HEK293 (cell line): ENCODE measurements at regions not wholly inside any gene's neighbourhood (a gene's known extent, or its start where the extent isn't known, plus 50 kb on each side); places are given as distances from the start of the nearest gene placed in this dataset.

Source experiments
- CTCF ChIA-PET: fragments of 350-600 bp; formaldehyde crosslinking; extraction: SDS; loops from one replicate; lab custom pipeline; 2021; ENCODE audit warnings: antibody characterized with exemption; lab: Yijun Ruan, JAX
- POLR2A ChIA-PET: fragments of 300-600 bp; formaldehyde crosslinking; extraction: SDS; loops from one replicate; lab custom pipeline; 2020; ENCODE audit warnings: antibody characterized with exemption, inconsistent platforms; lab: Yijun Ruan, JAX
- H3K27ac ChIP-seq: fragments of 200-500 bp; sonication (Bioruptor generic); 2 replicates; pipeline ENCODE4 v1.5.1; 2014; ENCODE audit warnings: low read depth, low read length, control low read depth, inconsistent platforms; ENCODE audit errors: extremely low read depth
- H3K36me3 ChIP-seq, 2 experiments: fragments of 200-500 bp in 1 of 2; sonication (Bioruptor generic) in 1 of 2; 1 replicate in 1 of 2; 2 replicates in 1 of 2; pipeline ENCODE4 v1.5.1; 2014 to 2017; ENCODE audit warnings: inconsistent platforms in 2 of 2, low read length in 2 of 2; ENCODE audit not compliant: control insufficient read depth in 2 of 2, insufficient read depth in 1 of 2
- H3K4me1 ChIP-seq: fragments of 200-500 bp; sonication (Bioruptor generic); 2 replicates; pipeline ENCODE4 v1.5.1; 2014; ENCODE audit warnings: mild to moderate bottlenecking, low read length, inconsistent platforms; ENCODE audit not compliant: control insufficient read depth, insufficient read depth
- H3K4me3 ChIP-seq: 2 replicates; pipeline ENCODE4 v1.5.1; 2011; ENCODE audit warnings: low read depth, mild to moderate bottlenecking, control low read depth, low read length, moderate library complexity
- H3K9me3 ChIP-seq: fragments of 200-500 bp; sonication (Bioruptor generic); 2 replicates; pipeline ENCODE4 v1.5.1; 2014; ENCODE audit warnings: low read depth, low read length, inconsistent platforms; ENCODE audit not compliant: control insufficient read depth, insufficient read depth
- PRDM2 ChIP-seq: fragments of 450-650 bp; formaldehyde crosslinking; IDR thresholded peaks from 2 replicates; pipeline ENCODE4 v1.5.1; 2016; ENCODE audit warnings: missing biosample characterization, missing genetic modification characterization, borderline replicate concordance
- RBAK ChIP-seq: fragments of 450-650 bp; formaldehyde crosslinking; IDR thresholded peaks from 2 replicates; pipeline ENCODE4 v1.5.1; 2016; ENCODE audit warnings: missing biosample characterization, missing genetic modification characterization
- TRIM28 ChIP-seq: IDR thresholded peaks from 2 replicates; pipeline ENCODE4 v1.6.1; 2011; ENCODE audit warnings: low read length, control low read depth, borderline replicate concordance
- ZBTB48 ChIP-seq: fragments of 450-650 bp; formaldehyde crosslinking; IDR thresholded peaks from 2 replicates; pipeline ENCODE4 v1.5.1; 2016; ENCODE audit warnings: missing biosample characterization, missing genetic modification characterization
- ZBTB7A ChIP-seq: fragments of 450-650 bp; formaldehyde crosslinking; IDR thresholded peaks from 2 replicates; pipeline ENCODE4 v1.5.1; 2016; ENCODE audit warnings: low read depth, missing biosample characterization, missing genetic modification characterization
- ZNF324 ChIP-seq: fragments of 450-650 bp; formaldehyde crosslinking; IDR thresholded peaks from 2 replicates; pipeline ENCODE4 v1.5.1; 2016; ENCODE audit warnings: missing biosample characterization, missing genetic modification characterization
- ZNF354C ChIP-seq: fragments of 450-650 bp; formaldehyde crosslinking; IDR thresholded peaks from 2 replicates; pipeline ENCODE4 v1.5.1; 2016; ENCODE audit warnings: missing biosample characterization, missing genetic modification characterization, low read depth, borderline replicate concordance
- ZNF394 ChIP-seq: fragments of 450-650 bp; formaldehyde crosslinking; IDR thresholded peaks from 2 replicates; pipeline ENCODE4 v1.5.1; 2016; ENCODE audit warnings: missing biosample characterization, missing genetic modification characterization, mild to moderate bottlenecking, moderate library complexity, borderline replicate concordance
- ZNF423 ChIP-seq: fragments of 450-650 bp; formaldehyde crosslinking; IDR thresholded peaks from 2 replicates; pipeline ENCODE4 v1.5.1; 2016; ENCODE audit warnings: missing biosample characterization, missing genetic modification characterization
- ZNF510 ChIP-seq: fragments of 450-650 bp; formaldehyde crosslinking; IDR thresholded peaks from 2 replicates; pipeline ENCODE4 v1.5.1; 2018; ENCODE audit warnings: mild to moderate bottlenecking, missing genetic modification characterization, missing biosample characterization; ENCODE audit not compliant: insufficient replicate concordance
- ZNF549 ChIP-seq: fragments of 450-650 bp; IDR thresholded peaks from 2 replicates; pipeline ENCODE4 v1.5.1; 2018; ENCODE audit warnings: missing biosample characterization, missing genetic modification characterization, mild to moderate bottlenecking, inconsistent platforms, moderate library complexity
- ZNF600 ChIP-seq: fragments of 450-650 bp; formaldehyde crosslinking; IDR thresholded peaks from 2 replicates; pipeline ENCODE4 v1.5.1; 2016; ENCODE audit warnings: missing biosample characterization, missing genetic modification characterization
- ZNF670 ChIP-seq: fragments of 450-650 bp; formaldehyde crosslinking; IDR thresholded peaks from 2 replicates; pipeline ENCODE4 v1.5.1; 2016; ENCODE audit warnings: missing biosample characterization, missing genetic modification characterization, low read depth
- ZSCAN23 ChIP-seq: fragments of 450-650 bp; formaldehyde crosslinking; IDR thresholded peaks from 2 replicates; pipeline ENCODE4 v1.5.1; 2016; ENCODE audit warnings: missing biosample characterization, missing genetic modification characterization
- TF ChIP-seq, protein P1 (sequence below): fragments of 450-650 bp; IDR thresholded peaks from 2 replicates; pipeline ENCODE4 v1.5.1; 2018; ENCODE audit warnings: missing biosample characterization, mild to moderate bottlenecking, missing genetic modification characterization
- TF ChIP-seq, protein P2 (sequence below): fragments of 450-650 bp; formaldehyde crosslinking; IDR thresholded peaks from 2 replicates; pipeline ENCODE4 v1.5.1; 2016; ENCODE audit warnings: missing biosample characterization, missing genetic modification characterization
- TF ChIP-seq, protein P3 (sequence below): fragments of 450-650 bp; formaldehyde crosslinking; IDR thresholded peaks from 2 replicates; pipeline ENCODE4 v1.5.1; 2016; ENCODE audit warnings: missing biosample characterization, missing genetic modification characterization
- TF ChIP-seq, protein P4 (sequence below): fragments of 450-650 bp; formaldehyde crosslinking; IDR thresholded peaks from 2 replicates; pipeline ENCODE4 v1.5.1; 2016; ENCODE audit warnings: missing biosample characterization, missing genetic modification characterization

GRCh38 chr18:1778496-1779178 lies 792.7 kb downstream of the METTL4 start (continued):
- TF ChIP-seq, protein P1, sequence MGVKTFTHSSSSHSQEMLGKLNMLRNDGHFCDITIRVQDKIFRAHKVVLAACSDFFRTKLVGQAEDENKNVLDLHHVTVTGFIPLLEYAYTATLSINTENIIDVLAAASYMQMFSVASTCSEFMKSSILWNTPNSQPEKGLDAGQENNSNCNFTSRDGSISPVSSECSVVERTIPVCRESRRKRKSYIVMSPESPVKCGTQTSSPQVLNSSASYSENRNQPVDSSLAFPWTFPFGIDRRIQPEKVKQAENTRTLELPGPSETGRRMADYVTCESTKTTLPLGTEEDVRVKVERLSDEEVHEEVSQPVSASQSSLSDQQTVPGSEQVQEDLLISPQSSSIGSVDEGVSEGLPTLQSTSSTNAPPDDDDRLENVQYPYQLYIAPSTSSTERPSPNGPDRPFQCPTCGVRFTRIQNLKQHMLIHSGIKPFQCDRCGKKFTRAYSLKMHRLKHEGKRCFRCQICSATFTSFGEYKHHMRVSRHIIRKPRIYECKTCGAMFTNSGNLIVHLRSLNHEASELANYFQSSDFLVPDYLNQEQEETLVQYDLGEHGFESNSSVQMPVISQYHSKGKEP (tag by site-specific recombination) = no peak
- TF ChIP-seq, protein P2, sequence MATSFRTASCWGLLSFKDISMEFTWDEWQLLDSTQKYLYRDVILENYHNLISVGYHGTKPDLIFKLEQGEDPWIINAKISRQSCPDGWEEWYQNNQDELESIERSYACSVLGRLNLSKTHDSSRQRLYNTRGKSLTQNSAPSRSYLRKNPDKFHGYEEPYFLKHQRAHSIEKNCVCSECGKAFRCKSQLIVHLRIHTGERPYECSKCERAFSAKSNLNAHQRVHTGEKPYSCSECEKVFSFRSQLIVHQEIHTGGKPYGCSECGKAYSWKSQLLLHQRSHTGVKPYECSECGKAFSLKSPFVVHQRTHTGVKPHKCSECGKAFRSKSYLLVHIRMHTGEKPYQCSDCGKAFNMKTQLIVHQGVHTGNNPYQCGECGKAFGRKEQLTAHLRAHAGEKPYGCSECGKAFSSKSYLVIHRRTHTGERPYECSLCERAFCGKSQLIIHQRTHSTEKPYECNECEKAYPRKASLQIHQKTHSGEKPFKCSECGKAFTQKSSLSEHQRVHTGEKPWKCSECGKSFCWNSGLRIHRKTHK (tag by site-specific recombination) = no peak

DNA sequence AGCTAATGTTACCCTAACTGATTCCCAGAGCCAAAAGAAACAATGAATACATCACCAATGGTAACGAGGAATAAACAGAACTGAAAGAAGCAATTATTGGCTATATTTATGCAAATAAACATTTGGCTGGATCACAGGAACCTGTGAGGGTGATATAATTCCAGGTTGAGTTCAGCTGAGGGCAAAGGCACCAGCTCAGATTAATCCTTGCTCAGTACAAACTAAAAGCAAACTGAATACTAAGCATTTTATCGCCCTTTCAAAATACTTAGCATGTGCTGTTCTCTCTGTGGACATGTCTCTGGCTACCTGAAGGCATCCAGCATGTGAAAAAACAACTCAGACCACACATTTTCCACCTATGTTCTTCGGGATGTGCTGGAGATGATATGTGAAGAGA lies 791.7 kb downstream of the METTL4 start:
- ChIA-PET CTCF (no interaction called here), POLR2A (interaction anchor here (0.7 kb wide), 1 partner anchor 419 kb away, joined by 3 read pairs; no protein-coding TSS in a partner anchor)
- H3K27ac ChIP-seq = no peak overlapping the region
- no peak overlapping the region for H3K4me3 ChIP-seq
- H3K36me3 ChIP-seq = no peaks in the 10 kb centered on the region
- no peaks in the 10 kb centered on the region for H3K4me1 ChIP-seq
- no peaks in the 10 kb centered on the region for H3K9me3 ChIP-seq
- TF ChIP-seq TRIM28 (no peak), ZBTB7A (tag by site-specific recombination) (no peak), ZNF670 (tag by site-specific recombination) (no peak), ZNF324 (tag by site-specific recombination) (no peak), ZBTB48 (tag by site-specific recombination) (no peak), ZNF600 (tag by site-specific recombination) (no peak), ZNF394 (tag by site-specific recombination) (no peak), ZNF423 (no peak)
- TF ChIP-seq, protein P3, sequence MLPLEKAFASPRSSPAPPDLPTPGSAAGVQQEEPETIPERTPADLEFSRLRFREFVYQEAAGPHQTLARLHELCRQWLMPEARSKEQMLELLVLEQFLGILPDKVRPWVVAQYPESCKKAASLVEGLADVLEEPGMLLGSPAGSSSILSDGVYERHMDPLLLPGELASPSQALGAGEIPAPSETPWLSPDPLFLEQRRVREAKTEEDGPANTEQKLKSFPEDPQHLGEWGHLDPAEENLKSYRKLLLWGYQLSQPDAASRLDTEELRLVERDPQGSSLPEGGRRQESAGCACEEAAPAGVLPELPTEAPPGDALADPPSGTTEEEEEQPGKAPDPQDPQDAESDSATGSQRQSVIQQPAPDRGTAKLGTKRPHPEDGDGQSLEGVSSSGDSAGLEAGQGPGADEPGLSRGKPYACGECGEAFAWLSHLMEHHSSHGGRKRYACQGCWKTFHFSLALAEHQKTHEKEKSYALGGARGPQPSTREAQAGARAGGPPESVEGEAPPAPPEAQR (tag by site-specific recombination) = no peak

DNA sequence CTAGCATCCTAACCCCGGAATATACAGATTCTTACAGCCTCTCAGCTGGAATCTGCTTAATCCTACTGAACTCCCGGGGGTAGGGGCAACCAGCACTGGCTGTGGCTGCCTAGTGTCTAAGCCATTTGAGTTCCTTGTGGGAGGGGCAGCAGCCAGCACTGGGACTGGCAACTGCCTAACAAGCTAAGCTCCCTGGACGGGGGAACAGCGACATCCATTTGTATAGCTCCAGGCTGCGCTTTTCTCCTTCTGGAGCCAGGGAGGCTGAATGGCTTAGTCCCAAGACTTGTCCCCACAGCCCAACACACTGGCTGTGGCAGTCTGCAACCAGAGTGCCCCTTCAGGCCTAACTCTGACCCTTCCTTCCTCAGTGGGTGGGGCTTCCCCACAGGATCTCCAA lies 787.2 kb downstream of the METTL4 start:
- Histone ChIP-seq H3K27ac (no peak overlapping the region), H3K9me3 (no peaks in the 10 kb centered on the region), H3K36me3 (no peaks in the 10 kb centered on the region), H3K4me3 (no peak overlapping the region), H3K4me1 (no peaks in the 10 kb centered on the region)
- POLR2A ChIA-PET = no interaction called here
- CTCF ChIA-PET = no interaction called here
- TF ChIP-seq, protein P4, sequence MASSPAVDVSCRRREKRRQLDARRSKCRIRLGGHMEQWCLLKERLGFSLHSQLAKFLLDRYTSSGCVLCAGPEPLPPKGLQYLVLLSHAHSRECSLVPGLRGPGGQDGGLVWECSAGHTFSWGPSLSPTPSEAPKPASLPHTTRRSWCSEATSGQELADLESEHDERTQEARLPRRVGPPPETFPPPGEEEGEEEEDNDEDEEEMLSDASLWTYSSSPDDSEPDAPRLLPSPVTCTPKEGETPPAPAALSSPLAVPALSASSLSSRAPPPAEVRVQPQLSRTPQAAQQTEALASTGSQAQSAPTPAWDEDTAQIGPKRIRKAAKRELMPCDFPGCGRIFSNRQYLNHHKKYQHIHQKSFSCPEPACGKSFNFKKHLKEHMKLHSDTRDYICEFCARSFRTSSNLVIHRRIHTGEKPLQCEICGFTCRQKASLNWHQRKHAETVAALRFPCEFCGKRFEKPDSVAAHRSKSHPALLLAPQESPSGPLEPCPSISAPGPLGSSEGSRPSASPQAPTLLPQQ = no peak
- TF ChIP-seq ZNF549 (no peak), ZNF510 (tag by site-specific recombination) (no peak), PRDM2 (tag by site-specific recombination) (no peak), RBAK (tag by site-specific recombination) (no peak), ZNF354C (tag by site-specific recombination) (no peak), ZSCAN23 (no peak)
